Lower leg skin (tissue), 4 donors: ENCODE measurements at regions not wholly inside any gene's neighbourhood (a gene's known extent, or its start where the extent isn't known, plus 50 kb on each side); places are given as distances from the start of the nearest gene placed in this dataset.

Experiments
- DNase-seq, 2 donors: peaks; one replicate each; pipeline ENCODE4 v3.0.0-alpha.2; 2019; ENCODE audit warnings: low spot score in 2 of 2
- H3K4me3 ChIP-seq: fragments of 200-600 bp; sonication (generic); 2 replicates; pipeline ENCODE4 v1.5.1; 2017; ENCODE audit warnings: mild to moderate bottlenecking, low read depth; ENCODE audit not compliant: poor library complexity, severe bottlenecking
- CTCF ChIP-seq, 3 donors: fragments of 450-650 bp; IDR thresholded peaks; one replicate each; pipeline ENCODE4 v1.5.1; 2016; ENCODE audit warnings: antibody characterized with exemption in 3 of 3, mild to moderate bottlenecking in 3 of 3, moderate library complexity in 2 of 3
- POLR2A ChIP-seq, 2 donors: fragments of 450-650 bp; IDR thresholded peaks; one replicate each; pipeline ENCODE4 v1.6.1; 2016 to 2017; ENCODE audit warnings: antibody characterized with exemption in 2 of 2, mild to moderate bottlenecking in 1 of 2, moderate library complexity in 1 of 2
- WGBS, 2 donors: methylation state at CpG; one replicate each; pipeline ENCODE4 v1.1.5; 2018; 5-methylcytosine and 5-hydroxymethylcytosine counted together
- intact Hi-C: fragments of 100-400 bp; cut with DNase I; formaldehyde crosslinking; loops from one replicate; pipeline ENCODE4 v1.15.0; 2023; ENCODE audit warnings: low total_unique reads

GRCh38 chr20:20824924-20825584 lies 112.6 kb upstream of the RALGAPA2 start:
- intact Hi-C loops = loop anchor here (10.0 kb wide), 2 partner anchors 160 to 230 kb away; no protein-coding TSS in a partner anchor
- 16 to 19% methylated on average over 18 of the region's 18 CpGs for WGBS, 2 donors
- H3K4me3 ChIP-seq = no peak overlapping the region
- TF ChIP-seq POLR2A (IDR thresholded peaks at IDR 0.05) (no peak), CTCF (IDR thresholded peaks at IDR 0.05) (peak in 1 of 3 donors; percentile 47)
- DNase-seq = peak in 1 of 2 donors; percentile 88

GRCh38 chr20:20823476-20823881 lies 111.0 kb upstream of the RALGAPA2 start:
- intact Hi-C loops = loop anchor here (10.0 kb wide), 2 partner anchors 159 to 229 kb away; no protein-coding TSS in a partner anchor
- WGBS, 2 donors = 71 to 74% methylated on average over 11 of the region's 11 CpGs
- DNase-seq = no peak

GRCh38 chr20:20821484-20822260 lies 109.2 kb upstream of the RALGAPA2 start:
- H3K4me3 ChIP-seq = no peak overlapping the region
- intact Hi-C loops = loop anchor here (10.0 kb wide), 2 partner anchors 157 to 227 kb away; no protein-coding TSS in a partner anchor
- TF ChIP-seq CTCF (IDR thresholded peaks at IDR 0.05) = no peak
- WGBS, 2 donors = 57 to 59% methylated on average over 12 of the region's 12 CpGs
- no peak for DNase-seq

More at GRCh38 chr20:20823476-20823881, 111.0 kb upstream of the RALGAPA2 start:
- TF ChIP-seq CTCF (IDR thresholded peaks at IDR 0.05) (no peak), POLR2A (IDR thresholded peaks at IDR 0.05) (no peak)
- H3K4me3 ChIP-seq = no peak overlapping the region

- TF ChIP-seq CTCF (IDR thresholded peaks at IDR 0.05) (no peak), POLR2A (IDR thresholded peaks at IDR 0.05) (no peak)
- H3K4me3 ChIP-seq = no peak overlapping the region
- no peak for DNase-seq
- intact Hi-C loops = loop anchor here (10.0 kb wide), 2 partner anchors 156 to 226 kb away; no protein-coding TSS in a partner anchor
- WGBS, 2 donors = 52 to 53% methylated on average over 8 to 9 of the region's 9 CpGs
Measured at GRCh38 chr20:20820785-20821483, 108.5 kb upstream of the RALGAPA2 start.

GRCh38 chr20:20820104-20820503 lies 107.7 kb upstream of the RALGAPA2 start:
- H3K4me3 ChIP-seq = no peak overlapping the region
- 66 to 68% methylated on average over 10 of the region's 10 CpGs for WGBS, 2 donors
- intact Hi-C loops = loop anchor here (10.0 kb wide), 2 partner anchors 155 to 225 kb away; no protein-coding TSS in a partner anchor
- TF ChIP-seq POLR2A (IDR thresholded peaks at IDR 0.05) (no peak), CTCF (IDR thresholded peaks at IDR 0.05) (no peak)
- no peak for DNase-seq
